H1 (cell line): ENCODE measurements at regions not wholly inside any gene's neighbourhood (a gene's known extent, or its start where the extent isn't known, plus 50 kb on each side); places are given as distances from the start of the nearest gene placed in this dataset.

ENCODE experiments used
- CTCF ChIA-PET: fragments of 300-600 bp; sonication (Branson Sonifier 250); formaldehyde crosslinking; loops from one replicate; lab custom pipeline; 2021; ENCODE audit not compliant: partially characterized antibody; lab: Charles Lee
- POLR2A ChIA-PET: fragments of 300-600 bp; sonication (Branson Sonifier 250); formaldehyde crosslinking; loops from one replicate; lab custom pipeline; 2021; ENCODE audit warnings: inconsistent platforms; ENCODE audit not compliant: partially characterized antibody; lab: Charles Lee
- DNase-seq, 2 experiments: peaks; one replicate each; pipeline versions ENCODE4 v3.0.0 to v3.0.0-alpha.2; 2010 to 2022; ENCODE audit warnings: low spot score in 2 of 2, low read depth in 1 of 2, mixed read lengths in 1 of 2
- FAIRE-seq: peaks from 2 replicates; lab custom pipeline; 2011; peaks lifted over from hg19 to GRCh38; lab: Jason Lieb, UNC
- H2AFZ ChIP-seq: 2 replicates; pipeline ENCODE4 v1.8.1; 2012; ENCODE audit warnings: low read length, inconsistent platforms
- H2AK5ac ChIP-seq: 2 replicates; pipeline ENCODE4 v1.6.1; 2013; ENCODE audit warnings: low read depth, low read length
- H2BK120ac ChIP-seq: replicated peaks from 2 replicates; pipeline ENCODE3; 2013; ENCODE audit warnings: low read depth, low read length, inconsistent platforms
- H2BK12ac ChIP-seq: 2 replicates; pipeline ENCODE4 v1.6.1; 2013; ENCODE audit warnings: low read depth, low read length
- H2BK15ac ChIP-seq: 2 replicates; pipeline ENCODE4 v1.6.1; 2013; ENCODE audit warnings: low read length
- H2BK20ac ChIP-seq: 2 replicates; pipeline ENCODE4 v1.6.1; 2013; ENCODE audit warnings: low read length
- H2BK5ac ChIP-seq: 2 replicates; pipeline ENCODE4 v1.6.1; 2013; ENCODE audit warnings: low read depth, low read length
- H3K14ac ChIP-seq: 2 replicates; pipeline ENCODE4 v1.6.1; 2013; ENCODE audit warnings: inconsistent platforms; ENCODE audit not compliant: insufficient read length
- H3K18ac ChIP-seq: 2 replicates; pipeline ENCODE4 v1.6.1; 2013; ENCODE audit warnings: low read length; ENCODE audit errors: extremely low read depth
- H3K23ac ChIP-seq: 2 replicates; pipeline ENCODE4 v1.6.1; 2013; ENCODE audit warnings: inconsistent platforms; ENCODE audit not compliant: insufficient read length
- H3K23me2 ChIP-seq: 2 replicates; pipeline ENCODE4 v1.6.1; 2013; ENCODE audit warnings: low read depth, low read length
- H3K27ac ChIP-seq: 2 replicates; pipeline ENCODE4 v1.6.1; 2011; ENCODE audit warnings: low read depth, low read length, inconsistent platforms
- H3K27me3 ChIP-seq, 4 experiments: replicated peaks in 1 of 4; 1 replicate in 1 of 4; 2 replicates in 3 of 4; pipeline versions ENCODE4 v1.6.1 to v1.8.1; 2011 to 2013; ENCODE audit warnings: low read length in 3 of 4, mild to moderate bottlenecking in 3 of 4, inconsistent platforms in 2 of 4, mixed read lengths in 2 of 4, moderate library complexity in 1 of 4; ENCODE audit not compliant: control insufficient read depth in 3 of 4, insufficient read depth in 3 of 4; ENCODE audit errors: extremely low read depth in 1 of 4
- H3K36me3 ChIP-seq, 4 experiments: 2 replicates each; pipeline versions ENCODE4 v1.6.1 to v1.8.1; 2011 to 2013; ENCODE audit warnings: mild to moderate bottlenecking in 4 of 4, low read length in 3 of 4, moderate library complexity in 2 of 4, control low read depth in 1 of 4, inconsistent platforms in 1 of 4; ENCODE audit not compliant: insufficient read depth in 4 of 4, control insufficient read depth in 2 of 4
- H3K4ac ChIP-seq: replicated peaks from 2 replicates; pipeline ENCODE3; 2013; ENCODE audit warnings: low read length, low read depth, mixed read lengths, inconsistent platforms; ENCODE audit not compliant: insufficient read length
- H3K4me1 ChIP-seq, 4 experiments: replicated peaks in 1 of 4; 1 replicate in 1 of 4; 2 replicates in 3 of 4; pipeline versions ENCODE4 v1.6.1 to v1.8.1; 2011 to 2013; ENCODE audit warnings: low read length in 3 of 4, inconsistent platforms in 2 of 4, mixed read lengths in 1 of 4; ENCODE audit not compliant: insufficient read depth in 4 of 4, control insufficient read depth in 3 of 4
- H3K4me2 ChIP-seq, 2 experiments: 2 replicates each; pipeline versions ENCODE4 v1.6.1 to v1.8.1; 2011 to 2013; ENCODE audit warnings: low read depth in 2 of 2, low read length in 2 of 2, control low read depth in 1 of 2, inconsistent platforms in 1 of 2, mild to moderate bottlenecking in 1 of 2; ENCODE audit not compliant: insufficient read depth in 1 of 2
- H3K4me3 ChIP-seq, 4 experiments: fragments of 200-600, 300-600 bp in 1 of 4; sonication (generic), shearing (Covaris generic), sonication (Bioruptor Twin) in 1 of 4; 2 replicates each; pipeline versions ENCODE4 v1.5.1 to v1.8.1; 2011 to 2016; ENCODE audit warnings: low read length in 4 of 4, low read depth in 3 of 4, control low read depth in 2 of 4, inconsistent platforms in 2 of 4, mild to moderate bottlenecking in 2 of 4, mixed read lengths in 1 of 4, moderate library complexity in 1 of 4; ENCODE audit not compliant: insufficient read depth in 2 of 4; ENCODE audit errors: extremely low read depth in 1 of 4
- H3K56ac ChIP-seq: replicated peaks from 2 replicates; pipeline ENCODE3; 2013; ENCODE audit warnings: low read depth, mild to moderate bottlenecking, mixed read lengths, low read length, inconsistent platforms; ENCODE audit not compliant: insufficient read length
- H3K79me1 ChIP-seq: 2 replicates; pipeline ENCODE4 v1.6.1; 2013; ENCODE audit warnings: low read depth, low read length, control low read depth
- H3K79me2 ChIP-seq, 2 experiments: 2 replicates each; pipeline versions ENCODE4 v1.6.1 to v1.8.1; 2012 to 2013; ENCODE audit warnings: low read length in 2 of 2, mild to moderate bottlenecking in 2 of 2, inconsistent platforms in 1 of 2; ENCODE audit not compliant: insufficient read depth in 2 of 2, control insufficient read depth in 1 of 2
- H3K9ac ChIP-seq, 4 experiments: replicated peaks in 1 of 4; 1 replicate in 1 of 4; 2 replicates in 3 of 4; pipeline versions ENCODE4 v1.6.1 to v1.8.1; 2011 to 2013; ENCODE audit warnings: low read depth in 3 of 4, low read length in 3 of 4, control low read depth in 2 of 4, mild to moderate bottlenecking in 2 of 4, moderate library complexity in 2 of 4, inconsistent platforms in 1 of 4; ENCODE audit errors: extremely low read depth in 1 of 4
- H3K9me3 ChIP-seq, 2 experiments: 2 replicates each; pipeline versions ENCODE4 v1.6.1 to v1.8.1; 2012 to 2013; ENCODE audit warnings: mild to moderate bottlenecking in 2 of 2, moderate library complexity in 2 of 2, control low read depth in 1 of 2, inconsistent platforms in 1 of 2, low read depth in 1 of 2, low read length in 1 of 2, mixed read lengths in 1 of 2; ENCODE audit not compliant: insufficient read depth in 2 of 2
- H4K20me1 ChIP-seq, 2 experiments: replicated peaks in 1 of 2; 2 replicates each; pipeline versions ENCODE3 to v1.8.1; 2011 to 2013; ENCODE audit warnings: inconsistent platforms in 2 of 2, low read length in 2 of 2, mild to moderate bottlenecking in 1 of 2; ENCODE audit not compliant: insufficient read depth in 2 of 2, control insufficient read depth in 1 of 2
- H4K5ac ChIP-seq: 2 replicates; pipeline ENCODE4 v1.6.1; 2013; ENCODE audit warnings: low read length, low read depth, mixed read lengths, inconsistent platforms; ENCODE audit not compliant: insufficient read length
- H4K8ac ChIP-seq: 2 replicates; pipeline ENCODE4 v1.8.0; 2013; ENCODE audit warnings: mild to moderate bottlenecking, moderate library complexity, low read length, inconsistent platforms; ENCODE audit not compliant: insufficient read depth; ENCODE audit errors: extremely low read depth
- H4K91ac ChIP-seq: replicated peaks from 2 replicates; pipeline ENCODE3; 2013; ENCODE audit warnings: low read length, mixed read lengths, inconsistent platforms; ENCODE audit not compliant: insufficient read length
- ATF3 ChIP-seq: IDR thresholded peaks from 2 replicates; pipeline ENCODE4 v1.6.1; 2011; ENCODE audit warnings: low read depth, mild to moderate bottlenecking, low read length; ENCODE audit not compliant: insufficient read depth
- SIN3A ChIP-seq, 2 experiments: IDR thresholded peaks in 1 of 2; conservative IDR thresholded peaks in 1 of 2; 2 replicates each; pipeline ENCODE4 v1.6.1; 2011 to 2012; ENCODE audit warnings: low read length in 2 of 2, improper control_type of control experiment in 1 of 2, low read depth in 1 of 2, mild to moderate bottlenecking in 1 of 2
- WGBS, 2 experiments: shearing (Covaris generic) in 1 of 2; methylation state at CpG; one replicate each; pipeline versions ENCODE4 v1.1.6 to v1.1.7; 2013 to 2015; ENCODE audit warnings: low lambda C conversion rate in 2 of 2, mixed read lengths in 2 of 2, inconsistent platforms in 1 of 2, low coverage in 1 of 2, missing lambda C conversion rate in 1 of 2; ENCODE audit not compliant: insufficient replicate concordance in 2 of 2, insufficient coverage in 1 of 2, insufficient read length in 1 of 2; ENCODE audit errors: extremely low coverage in 1 of 2, missing lambda C conversion rate in 1 of 2; 5-methylcytosine and 5-hydroxymethylcytosine counted together

- no peak overlapping the region for H3K18ac ChIP-seq
- no peak overlapping the region for H3K9ac ChIP-seq
- no peak overlapping the region for H2BK120ac ChIP-seq
- H3K79me1 ChIP-seq = no peaks in the 10 kb centered on the region; the same call in 1 of the 2 replicates
- no peak for FAIRE-seq
- ChIA-PET CTCF (interaction anchor here (1.1 to 1.7 kb wide), 2 partner anchors 9 to 169 kb away, joined by 3 to 4 read pairs; no protein-coding TSS in a partner anchor), POLR2A (no interaction called here)
- no peak overlapping the region for H2BK20ac ChIP-seq
- no peak overlapping the region for H3K4me2 ChIP-seq
- H4K91ac ChIP-seq = no peak overlapping the region
- H3K27ac ChIP-seq = no peak overlapping the region
- H3K79me2 ChIP-seq = no peaks in the 10 kb centered on the region
- DNase-seq = no peak
- H3K27me3 ChIP-seq = no peaks in the 10 kb centered on the region
- no peak overlapping the region for H3K56ac ChIP-seq
- H2BK15ac ChIP-seq = no peak overlapping the region
- H3K23me2 ChIP-seq = no peaks in the 10 kb centered on the region
- WGBS, 2 experiments = 76% methylated on average over 2 of the region's 2 CpGs; no CpG with 5 or more reads in 1 of the 2 experiments
- H3K36me3 ChIP-seq = no peaks in the 10 kb centered on the region
- H2AK5ac ChIP-seq = no peak overlapping the region
- no peak overlapping the region for H3K4me3 ChIP-seq
- H3K4ac ChIP-seq = no peak overlapping the region
- no peak overlapping the region for H4K8ac ChIP-seq
- no peak overlapping the region for H4K5ac ChIP-seq
- H3K14ac ChIP-seq = no peak overlapping the region
- no peak overlapping the region for H3K23ac ChIP-seq
- H3K9me3 ChIP-seq = peaks cover 3% of the 10 kb centered on the region in 2 experiments; a peak in 1 of 4 replicates
- no peak for TF ChIP-seq ATF3
- TF ChIP-seq SIN3A (conservative IDR thresholded peaks at IDR 0.05 in 1 of 2, IDR thresholded peaks at IDR 0.05 in 1 of 2; ENCODE audit: low read depth in 1 of 2, low read length in 2 of 2) = no peak
- TF ChIP-seq, all 59 proteins: peak for 0
- no peak overlapping the region for H2BK12ac ChIP-seq
- H2AFZ ChIP-seq = no peak overlapping the region
- no peaks in the 10 kb centered on the region for H3K4me1 ChIP-seq
- no peak overlapping the region for H2BK5ac ChIP-seq
- no peaks in the 10 kb centered on the region for H4K20me1 ChIP-seq
These were observed 62.7 kb upstream of the MRPS22 start for GRCh38 chr3:139281096-139281495.
